ENCODE measurements at regions not wholly inside any gene's neighbourhood (a gene's known extent, or its start where the extent isn't known, plus 50 kb on each side); places are given as distances from the start of the nearest gene placed in this dataset.
"Not testable (repeated sequence)": the region's sequence is repeated elsewhere in the genome, so short reads cannot be mapped to it uniquely, and the experiment has no call there.

DNA sequence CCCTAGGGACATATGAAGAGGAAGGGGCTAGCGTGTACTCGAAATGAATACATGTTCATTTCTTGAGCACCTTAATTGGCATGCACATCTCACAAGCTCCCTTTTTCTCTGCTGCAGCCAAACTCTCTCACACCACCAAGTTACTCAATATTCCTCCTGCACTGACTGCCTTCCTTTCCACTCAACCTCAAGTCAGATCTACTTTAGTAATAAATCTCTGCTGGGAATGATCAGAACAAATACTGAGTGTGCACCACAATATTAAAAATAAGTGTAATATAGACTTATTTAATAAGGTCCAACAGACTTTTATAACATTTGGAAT, 995.8 kb upstream of the WWC1 start:
- DNase-seq, result no peak

DNA sequence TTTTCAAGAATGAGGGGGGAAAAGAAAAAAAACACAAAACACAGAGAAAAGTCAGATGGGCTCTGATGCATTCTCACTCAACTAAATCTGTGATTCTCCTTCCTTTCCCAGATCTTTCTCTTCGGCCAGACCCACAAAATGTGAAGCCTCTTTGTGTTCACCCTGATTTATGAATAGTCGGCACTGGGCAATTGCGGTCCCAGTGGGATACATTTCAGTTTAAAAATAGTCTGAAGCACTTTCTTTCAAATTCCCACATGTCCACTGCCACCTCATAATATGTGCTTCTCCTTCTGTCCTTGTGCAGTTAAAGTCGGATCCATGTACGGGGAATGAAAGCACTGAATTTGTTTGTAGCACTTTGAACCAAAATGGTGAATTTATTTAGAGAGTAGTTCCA, 995.4 kb upstream of the WWC1 start:
- DNase-seq, result no peak

GRCh38 chr5:167296661-167297060, 994.8 kb upstream of the WWC1 start:
- DNase-seq, result no peak

DNA sequence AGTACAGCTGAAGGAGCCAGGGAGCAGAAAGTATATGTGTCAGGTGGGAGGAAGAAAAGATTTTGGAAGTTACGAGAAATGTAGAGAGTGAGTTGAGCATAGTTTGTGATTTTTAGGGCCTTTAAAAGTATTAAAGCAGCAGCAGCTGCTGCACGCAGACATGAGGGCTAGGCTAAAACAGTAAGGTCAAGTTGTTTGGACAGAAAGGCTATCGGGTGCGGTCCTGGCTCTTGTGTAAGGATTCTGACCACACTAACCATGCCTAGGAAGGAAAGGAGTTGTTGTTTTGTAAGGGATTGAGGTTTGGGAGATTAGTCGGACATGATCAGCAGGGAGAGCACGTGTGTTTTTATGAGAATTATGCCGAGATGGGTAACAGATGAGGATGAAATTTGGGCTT, 991.6 kb upstream of the WWC1 start:
- DNase-seq, result not testable (repeated sequence)

DNA sequence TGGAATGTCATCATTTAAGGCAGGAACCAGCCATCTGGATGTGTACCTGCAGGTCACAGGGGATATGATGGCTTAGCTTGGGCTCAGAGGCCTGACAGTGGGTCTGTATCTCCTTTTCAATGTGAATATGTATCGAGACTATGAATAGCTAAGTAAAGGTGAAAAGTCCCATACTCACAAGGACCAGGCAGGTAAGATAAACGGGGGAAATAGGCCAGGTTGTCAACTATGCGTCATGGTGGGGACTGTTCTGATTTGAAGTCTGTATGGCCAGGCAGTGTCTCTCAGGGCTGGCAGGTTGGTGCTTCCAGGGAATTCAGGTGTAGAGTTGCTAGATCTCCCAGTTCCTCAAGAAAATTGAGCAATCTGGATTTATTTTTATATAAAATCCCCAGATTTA, 987.9 kb upstream of the WWC1 start:
- no peak for DNase-seq

GRCh38 chr5:167304834-167305469, 986.5 kb upstream of the WWC1 start:
- no peak for DNase-seq

DNA sequence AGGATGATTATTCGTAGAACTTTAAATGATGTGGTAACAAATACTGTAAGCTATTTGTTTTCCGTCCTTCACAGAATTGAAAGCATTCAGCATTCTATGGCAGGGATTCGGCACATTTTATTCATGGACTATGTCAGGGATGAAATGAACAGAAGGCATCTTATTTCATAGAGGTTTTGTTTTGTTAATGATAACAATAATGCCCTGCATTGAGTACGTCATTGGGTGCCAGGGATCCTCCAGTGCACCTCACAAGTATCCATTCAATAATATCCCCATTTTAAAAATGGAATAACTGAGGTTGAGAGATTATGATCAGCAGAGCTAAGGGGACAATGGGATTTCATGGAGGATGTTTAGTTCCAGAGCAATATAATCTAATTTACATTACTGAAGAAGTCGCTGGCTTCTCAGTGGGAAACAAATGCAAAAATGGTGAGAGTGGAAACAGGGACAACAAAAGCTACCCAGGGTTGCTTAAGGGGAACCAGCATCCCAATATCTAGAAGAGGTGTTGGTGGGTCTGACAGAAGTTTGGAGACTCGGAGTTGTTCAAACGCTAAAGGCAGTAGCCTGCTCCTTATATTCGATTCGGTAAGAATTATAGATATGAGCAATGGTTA, 985.7 kb upstream of the WWC1 start:
- DNase-seq, result no peak

DNA sequence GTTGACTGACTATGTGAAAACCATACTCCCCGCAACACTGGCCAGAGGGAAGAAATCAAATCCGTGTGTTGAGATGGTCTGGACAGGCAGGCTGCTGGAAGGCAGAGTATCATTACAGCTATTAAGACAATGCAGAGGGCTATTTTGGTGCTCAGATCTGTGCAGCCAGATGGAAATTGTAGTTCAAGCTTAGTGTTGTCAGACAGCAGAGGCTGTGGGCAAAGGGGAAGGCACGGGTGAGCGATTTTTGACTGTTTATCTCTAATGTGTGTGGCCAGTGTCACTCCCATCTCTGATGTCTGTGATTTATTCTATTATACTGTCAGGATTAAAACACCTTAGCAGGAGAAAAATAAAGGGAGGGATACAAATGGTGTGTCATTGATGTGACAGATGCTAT, 984.4 kb upstream of the WWC1 start:
- DNase-seq, result no peak

- DNase-seq, result no peak
These were observed 983.0 kb upstream of the WWC1 start for GRCh38 chr5:167308466-167308865.

DNA sequence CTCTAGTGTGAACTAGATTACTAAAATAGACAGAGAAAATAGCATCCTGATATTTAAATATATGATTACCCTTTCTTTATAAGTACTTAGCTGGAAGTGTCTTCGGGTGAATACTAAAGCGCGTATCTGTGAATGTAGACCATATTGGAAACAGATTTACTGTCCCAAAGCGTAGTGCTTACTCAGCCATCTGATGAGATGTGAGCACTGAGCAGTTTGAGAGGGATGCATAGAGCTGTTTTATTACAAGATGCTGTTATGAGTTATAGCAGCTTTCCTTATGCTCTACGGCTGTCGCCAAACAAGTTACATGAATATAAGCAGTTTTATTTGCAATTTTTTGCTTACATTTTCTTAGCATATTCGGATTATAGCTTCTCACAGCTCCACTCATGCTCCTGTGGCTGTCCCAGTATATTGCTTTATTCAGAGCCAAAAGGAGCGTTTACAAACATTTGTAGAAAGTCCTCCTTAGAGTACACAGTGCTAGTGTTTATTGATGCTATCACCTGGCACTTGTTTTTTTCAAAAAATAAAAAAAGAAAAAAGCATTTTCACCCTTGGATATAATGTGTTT, 981.4 kb upstream of the WWC1 start:
- no peak for DNase-seq

DNA sequence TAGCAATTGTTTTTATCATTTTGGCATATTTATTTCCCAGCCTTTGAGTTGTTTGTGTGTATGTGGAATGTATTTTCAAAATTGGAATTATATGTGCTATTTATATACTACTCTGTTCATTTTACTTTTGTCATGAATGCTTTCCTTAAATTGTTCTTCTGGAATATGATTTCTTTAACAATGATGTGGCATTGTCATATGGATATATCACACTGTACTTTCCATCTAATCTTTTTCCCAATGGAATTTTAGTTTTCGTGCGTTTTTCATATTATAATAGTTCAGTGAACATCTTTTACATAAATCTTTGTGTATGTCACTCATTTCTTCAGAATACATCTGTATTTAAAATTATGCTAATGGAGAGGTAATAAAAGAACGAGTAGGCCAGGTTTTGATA, 980.1 kb upstream of the WWC1 start:
- no peak for DNase-seq

DNA sequence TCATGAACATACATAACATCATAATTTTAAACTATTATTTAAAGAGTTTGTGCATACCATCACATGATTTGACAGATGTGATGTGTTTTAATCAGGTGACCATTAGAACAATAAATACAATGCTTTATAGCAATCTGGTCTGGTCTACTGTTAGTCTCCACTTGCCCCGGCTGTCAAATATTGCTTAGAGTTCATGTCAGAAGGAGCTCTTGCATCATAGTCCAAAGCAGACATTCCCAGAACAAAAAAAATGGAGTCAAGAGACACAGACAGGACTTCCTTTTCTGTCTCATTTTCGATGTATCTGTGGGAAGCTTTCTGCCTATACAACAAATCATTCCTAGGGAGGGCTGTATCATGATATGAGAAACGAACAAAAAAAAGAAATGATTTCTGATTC, 979.2 kb upstream of the WWC1 start:
- DNase-seq, result no peak

- DNase-seq, result no peak
These were observed 975.7 kb upstream of the WWC1 start for GRCh38 chr5:167315762-167316161.

GRCh38 chr5:167317884-167318283, 973.6 kb upstream of the WWC1 start:
- DNase-seq, result no peak

GRCh38 chr5:167319243-167319642, 972.2 kb upstream of the WWC1 start:
- no peak for DNase-seq

DNA sequence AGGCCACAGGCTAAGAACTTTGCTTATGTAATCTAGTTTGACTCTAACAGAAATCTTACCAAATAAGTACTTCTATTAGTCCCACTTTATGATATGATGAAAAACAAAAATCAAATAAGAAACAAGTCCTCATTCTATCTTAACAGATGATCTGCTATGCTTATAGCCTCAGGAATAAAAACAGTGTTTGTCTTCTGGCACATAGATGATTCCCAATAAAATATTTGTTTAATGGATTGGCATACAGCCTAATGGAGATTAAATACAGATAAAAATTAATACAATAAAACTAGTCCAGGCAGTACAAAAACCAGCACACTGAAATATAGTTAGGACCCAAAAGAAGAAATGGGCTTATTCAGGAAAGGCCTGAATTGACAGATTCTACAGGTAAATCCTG, 971.4 kb upstream of the WWC1 start:
- DNase-seq, result no peak

DNA sequence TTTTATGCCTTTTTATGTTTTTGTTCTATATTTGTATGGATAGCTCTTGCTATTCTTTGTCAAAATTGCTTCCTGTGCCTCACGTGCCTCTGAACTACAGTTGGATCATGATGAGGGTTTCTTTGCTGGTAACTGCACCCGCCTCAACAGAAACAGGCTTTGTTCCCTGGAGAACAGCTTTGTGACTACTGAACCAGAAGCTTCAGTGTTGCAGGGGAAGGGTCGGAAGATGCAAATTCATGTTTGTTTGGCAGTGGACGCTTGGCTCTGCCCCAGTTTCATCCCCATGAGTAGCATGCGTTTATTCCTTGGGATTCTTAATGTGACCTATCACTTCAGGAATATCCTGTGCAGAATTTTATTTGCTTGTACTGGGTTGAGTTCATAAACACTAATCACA, 959.1 kb upstream of the WWC1 start:
- DNase-seq, result no peak

DNA sequence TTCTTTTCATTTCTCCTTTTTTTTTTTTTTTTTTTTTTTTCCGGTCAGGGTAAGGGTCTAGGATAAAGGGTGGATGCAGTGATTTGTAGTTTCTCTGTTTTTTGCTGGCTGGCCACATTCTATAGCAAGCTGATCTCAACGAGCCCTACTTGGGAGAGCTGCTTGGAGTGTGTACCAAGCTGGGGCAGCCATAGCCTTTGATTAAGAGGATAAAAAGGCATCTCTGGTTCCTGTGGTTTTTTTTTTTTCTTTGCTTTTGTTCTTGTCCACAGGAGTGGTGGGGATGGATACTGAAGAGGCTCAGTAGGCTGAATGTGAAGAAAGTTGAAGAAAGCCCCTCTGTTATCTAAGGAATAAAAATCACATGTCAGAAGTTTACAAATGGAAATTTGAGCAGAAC, 955.3 kb upstream of the WWC1 start:
- DNase-seq, result no peak

DNA sequence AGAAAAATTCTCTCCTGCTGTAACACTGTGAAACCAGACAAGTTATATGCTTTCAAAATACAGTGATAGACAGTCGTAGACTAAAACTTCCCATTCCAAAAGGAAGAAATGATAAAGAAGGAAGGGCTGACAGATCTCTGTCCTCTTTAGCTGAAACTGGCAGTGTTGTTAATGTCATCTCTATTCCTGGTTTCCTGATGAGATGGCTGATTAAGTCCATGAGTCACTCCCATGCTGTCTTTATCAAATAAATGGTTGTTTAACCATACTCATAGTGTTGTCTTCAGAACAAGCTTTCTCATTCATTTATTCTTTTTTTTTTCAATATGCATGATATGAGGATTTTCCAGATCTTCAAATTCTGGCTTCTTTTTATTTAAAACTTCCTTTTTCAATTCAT, 952.2 kb upstream of the WWC1 start:
- DNase-seq, result no peak

DNA sequence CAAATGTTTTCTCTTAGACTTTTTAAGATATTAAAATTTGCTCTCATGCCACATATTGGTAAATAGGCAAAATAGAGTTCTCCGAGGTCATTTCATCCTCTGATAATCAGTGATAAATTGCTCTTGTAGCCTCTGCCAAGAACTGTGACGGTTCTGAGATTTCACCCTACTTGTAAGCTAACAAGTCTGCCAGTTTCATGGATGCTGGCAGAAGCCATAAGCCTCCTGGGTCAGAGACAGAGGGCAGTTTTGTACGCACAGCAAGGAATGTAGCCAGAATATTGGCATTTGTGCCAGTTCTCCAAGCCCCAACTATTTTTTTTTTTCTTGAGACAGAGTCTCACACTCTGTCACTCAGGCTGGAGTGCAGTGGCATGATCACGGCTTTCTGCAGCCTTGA, 945.0 kb upstream of the WWC1 start:
- DNase-seq, result no peak

- no peak for DNase-seq
These were observed 943.1 kb upstream of the WWC1 start for GRCh38 chr5:167348251-167348926.

DNA sequence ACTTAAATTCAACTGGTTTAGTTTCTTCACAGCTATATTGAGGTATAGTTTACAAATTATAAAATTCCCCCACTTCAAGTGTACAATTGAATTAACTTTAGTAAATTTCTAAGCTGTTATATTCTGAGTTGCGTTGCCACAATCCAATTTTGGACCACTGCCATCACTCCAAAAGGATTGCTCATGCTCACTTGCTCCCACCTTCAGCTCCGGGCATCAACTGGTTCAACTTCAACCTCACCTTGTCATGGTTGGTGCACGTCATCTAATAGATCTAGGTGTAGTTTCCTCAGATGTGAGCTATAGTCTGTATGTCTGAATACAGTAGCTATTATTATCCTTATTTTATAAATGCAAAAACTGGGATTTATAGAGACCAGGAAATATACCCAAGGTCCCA, 942.5 kb upstream of the WWC1 start:
- DNase-seq, result no peak

DNA sequence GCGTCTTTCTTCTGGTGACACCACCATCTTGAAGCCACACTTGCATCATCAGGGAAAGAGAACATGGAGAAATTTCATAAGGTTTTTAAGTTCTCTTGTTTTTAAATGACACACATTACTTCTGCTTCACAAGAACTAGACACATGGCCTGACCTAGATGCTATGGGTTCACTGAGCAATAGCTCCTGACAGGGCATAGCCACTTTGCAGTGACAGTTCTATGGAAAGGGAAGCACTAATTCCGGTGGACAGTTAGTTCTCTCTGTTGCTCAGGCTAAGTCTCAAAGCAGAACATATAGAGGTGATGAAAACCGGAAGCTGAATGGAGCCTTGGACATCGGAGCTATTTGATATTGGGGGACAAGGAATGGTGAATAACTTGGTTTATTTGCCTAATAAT, 940.1 kb upstream of the WWC1 start:
- DNase-seq, result no peak

- DNase-seq, result no peak
These were observed 938.6 kb upstream of the WWC1 start for GRCh38 chr5:167352801-167353200.

DNA sequence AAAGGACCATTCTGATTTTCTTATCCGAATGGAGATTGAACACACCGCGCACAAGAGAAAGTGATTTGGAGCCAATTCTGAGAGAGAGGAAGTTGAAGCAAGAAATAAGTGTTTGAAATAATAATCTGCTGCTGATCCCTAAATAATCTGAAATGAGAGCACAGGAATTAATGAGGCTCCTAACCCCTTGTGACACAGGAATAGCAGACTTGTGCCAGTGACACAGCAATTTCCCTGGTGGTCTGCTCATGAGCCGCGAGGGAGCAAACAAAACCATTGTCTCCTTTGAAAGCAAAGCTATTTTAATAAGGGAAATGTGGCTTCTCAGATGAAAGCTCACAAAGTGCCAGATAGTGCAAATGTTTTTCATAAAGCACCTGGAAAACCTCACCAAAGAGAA, 936.1 kb upstream of the WWC1 start:
- DNase-seq, result no peak
